ENCODE measurements at regions not wholly inside any gene's neighbourhood (a gene's known extent, or its start where the extent isn't known, plus 50 kb on each side); places are given as distances from the start of the nearest gene placed in this dataset.

DNA sequence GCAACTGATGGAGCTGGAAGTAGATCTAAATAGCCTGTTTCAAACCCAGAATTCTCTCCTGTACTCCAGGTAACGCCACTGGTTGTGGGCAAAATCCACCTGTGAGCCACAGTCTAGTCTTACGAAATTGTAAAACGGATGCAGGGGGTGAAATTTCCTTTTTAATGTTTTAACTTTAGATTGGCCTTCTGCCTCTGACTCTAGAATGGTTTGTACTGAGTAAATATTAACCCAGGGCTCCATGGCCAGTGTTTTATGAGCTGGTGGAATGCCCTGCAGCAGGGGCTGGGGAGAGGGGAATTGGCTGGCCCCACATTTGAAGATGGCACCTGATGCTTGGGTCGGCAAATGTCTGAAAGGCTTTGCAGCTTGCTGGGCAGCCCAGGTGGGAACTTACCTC is 156.6 kb downstream of the MYCN start:
- TF ChIP-seq ZNF8 (CRISPR knock-in tag; IDR thresholded peaks at IDR 0.05): no peak
- TF ChIP-seq, protein P1, sequence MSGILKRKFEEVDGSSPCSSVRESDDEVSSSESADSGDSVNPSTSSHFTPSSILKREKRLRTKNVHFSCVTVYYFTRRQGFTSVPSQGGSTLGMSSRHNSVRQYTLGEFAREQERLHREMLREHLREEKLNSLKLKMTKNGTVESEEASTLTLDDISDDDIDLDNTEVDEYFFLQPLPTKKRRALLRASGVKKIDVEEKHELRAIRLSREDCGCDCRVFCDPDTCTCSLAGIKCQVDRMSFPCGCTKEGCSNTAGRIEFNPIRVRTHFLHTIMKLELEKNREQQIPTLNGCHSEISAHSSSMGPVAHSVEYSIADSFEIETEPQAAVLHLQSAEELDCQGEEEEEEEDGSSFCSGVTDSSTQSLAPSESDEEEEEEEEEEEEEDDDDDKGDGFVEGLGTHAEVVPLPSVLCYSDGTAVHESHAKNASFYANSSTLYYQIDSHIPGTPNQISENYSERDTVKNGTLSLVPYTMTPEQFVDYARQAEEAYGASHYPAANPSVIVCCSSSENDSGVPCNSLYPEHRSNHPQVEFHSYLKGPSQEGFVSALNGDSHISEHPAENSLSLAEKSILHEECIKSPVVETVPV (CRISPR knock-in tag; IDR thresholded peaks at IDR 0.05): no peak
- no peak for TF ChIP-seq CSDC2 (CRISPR knock-in tag; IDR thresholded peaks at IDR 0.05)
- no peak for TF ChIP-seq ZFP30 (CRISPR knock-in tag; IDR thresholded peaks at IDR 0.05)
- TF ChIP-seq ARNTL (CRISPR knock-in tag; IDR thresholded peaks at IDR 0.05; ENCODE audit: borderline replicate concordance, low read depth): no peak
- no peak for TF ChIP-seq TSHZ2 (CRISPR knock-in tag; IDR thresholded peaks at IDR 0.05)
- TF ChIP-seq ISL1 (CRISPR knock-in tag; IDR thresholded peaks at IDR 0.05): no peak
